Ishikawa (cell line): ENCODE measurements at regions not wholly inside any gene's neighbourhood (a gene's known extent, or its start where the extent isn't known, plus 50 kb on each side); places are given as distances from the start of the nearest gene placed in this dataset.

ENCODE experiments used
- YY1 ChIP-seq: IDR thresholded peaks from 2 replicates; pipeline ENCODE4 v1.6.1; 2012; ENCODE audit warnings: low read depth
- TF ChIP-seq, protein P1 (sequence below): IDR thresholded peaks from 2 replicates; pipeline ENCODE4 v1.6.1; 2012; ENCODE audit warnings: low read depth, mild to moderate bottlenecking
- TF ChIP-seq, protein P2 (sequence below): IDR thresholded peaks from 2 replicates; pipeline ENCODE4 v1.6.1; 2012

- TF ChIP-seq, protein P1, sequence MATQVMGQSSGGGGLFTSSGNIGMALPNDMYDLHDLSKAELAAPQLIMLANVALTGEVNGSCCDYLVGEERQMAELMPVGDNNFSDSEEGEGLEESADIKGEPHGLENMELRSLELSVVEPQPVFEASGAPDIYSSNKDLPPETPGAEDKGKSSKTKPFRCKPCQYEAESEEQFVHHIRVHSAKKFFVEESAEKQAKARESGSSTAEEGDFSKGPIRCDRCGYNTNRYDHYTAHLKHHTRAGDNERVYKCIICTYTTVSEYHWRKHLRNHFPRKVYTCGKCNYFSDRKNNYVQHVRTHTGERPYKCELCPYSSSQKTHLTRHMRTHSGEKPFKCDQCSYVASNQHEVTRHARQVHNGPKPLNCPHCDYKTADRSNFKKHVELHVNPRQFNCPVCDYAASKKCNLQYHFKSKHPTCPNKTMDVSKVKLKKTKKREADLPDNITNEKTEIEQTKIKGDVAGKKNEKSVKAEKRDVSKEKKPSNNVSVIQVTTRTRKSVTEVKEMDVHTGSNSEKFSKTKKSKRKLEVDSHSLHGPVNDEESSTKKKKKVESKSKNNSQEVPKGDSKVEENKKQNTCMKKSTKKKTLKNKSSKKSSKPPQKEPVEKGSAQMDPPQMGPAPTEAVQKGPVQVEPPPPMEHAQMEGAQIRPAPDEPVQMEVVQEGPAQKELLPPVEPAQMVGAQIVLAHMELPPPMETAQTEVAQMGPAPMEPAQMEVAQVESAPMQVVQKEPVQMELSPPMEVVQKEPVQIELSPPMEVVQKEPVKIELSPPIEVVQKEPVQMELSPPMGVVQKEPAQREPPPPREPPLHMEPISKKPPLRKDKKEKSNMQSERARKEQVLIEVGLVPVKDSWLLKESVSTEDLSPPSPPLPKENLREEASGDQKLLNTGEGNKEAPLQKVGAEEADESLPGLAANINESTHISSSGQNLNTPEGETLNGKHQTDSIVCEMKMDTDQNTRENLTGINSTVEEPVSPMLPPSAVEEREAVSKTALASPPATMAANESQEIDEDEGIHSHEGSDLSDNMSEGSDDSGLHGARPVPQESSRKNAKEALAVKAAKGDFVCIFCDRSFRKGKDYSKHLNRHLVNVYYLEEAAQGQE: no peak
- TF ChIP-seq, protein P2, sequence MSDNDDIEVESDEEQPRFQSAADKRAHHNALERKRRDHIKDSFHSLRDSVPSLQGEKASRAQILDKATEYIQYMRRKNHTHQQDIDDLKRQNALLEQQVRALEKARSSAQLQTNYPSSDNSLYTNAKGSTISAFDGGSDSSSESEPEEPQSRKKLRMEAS: no peak
- no peak for TF ChIP-seq YY1
Observed at GRCh38 chr11:15672825-15673224, 558.1 kb downstream of the INSC start.
